Fibroblast of villous mesenchyme (primary cell): ENCODE measurements at regions not wholly inside any gene's neighbourhood (a gene's known extent, or its start where the extent isn't known, plus 50 kb on each side); places are given as distances from the start of the nearest gene placed in this dataset.

Experiments used
- DNase-seq: peaks from one replicate; pipeline ENCODE4 v3.0.0-alpha.2; 2010; ENCODE audit warnings: low read depth
- H3K4me3 ChIP-seq: 2 replicates; pipeline ENCODE4 v1.5.1; 2011; ENCODE audit warnings: low read depth, mild to moderate bottlenecking, low read length
- TF ChIP-seq, protein P1 (sequence below): IDR thresholded peaks from 2 replicates; pipeline ENCODE4 v1.5.1; 2012; ENCODE audit warnings: low read depth, mild to moderate bottlenecking, low read length; ENCODE audit not compliant: insufficient read depth

DNA sequence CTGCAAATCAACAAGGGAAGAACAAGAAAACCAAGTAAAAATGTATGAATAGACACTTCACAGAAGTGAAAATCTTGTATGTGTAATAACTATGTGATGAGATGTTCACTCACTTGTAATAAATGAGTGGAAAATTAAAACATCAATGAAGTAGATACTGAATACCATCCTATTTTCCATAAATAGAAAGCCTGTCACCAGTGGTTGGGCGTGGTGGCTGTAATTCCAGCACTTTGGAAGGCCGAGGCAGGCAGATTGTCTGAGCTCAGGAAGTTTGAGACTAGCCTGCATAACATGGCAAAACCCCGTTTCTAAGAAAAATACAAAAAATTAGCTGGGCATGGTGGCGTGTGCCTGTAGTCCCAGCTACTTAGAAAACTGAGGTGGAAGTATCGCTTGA lies 53.5 kb upstream of the SOD3 start:
- H3K4me3 ChIP-seq = no peak overlapping the region
- DNase-seq = no peak
- TF ChIP-seq, protein P1, sequence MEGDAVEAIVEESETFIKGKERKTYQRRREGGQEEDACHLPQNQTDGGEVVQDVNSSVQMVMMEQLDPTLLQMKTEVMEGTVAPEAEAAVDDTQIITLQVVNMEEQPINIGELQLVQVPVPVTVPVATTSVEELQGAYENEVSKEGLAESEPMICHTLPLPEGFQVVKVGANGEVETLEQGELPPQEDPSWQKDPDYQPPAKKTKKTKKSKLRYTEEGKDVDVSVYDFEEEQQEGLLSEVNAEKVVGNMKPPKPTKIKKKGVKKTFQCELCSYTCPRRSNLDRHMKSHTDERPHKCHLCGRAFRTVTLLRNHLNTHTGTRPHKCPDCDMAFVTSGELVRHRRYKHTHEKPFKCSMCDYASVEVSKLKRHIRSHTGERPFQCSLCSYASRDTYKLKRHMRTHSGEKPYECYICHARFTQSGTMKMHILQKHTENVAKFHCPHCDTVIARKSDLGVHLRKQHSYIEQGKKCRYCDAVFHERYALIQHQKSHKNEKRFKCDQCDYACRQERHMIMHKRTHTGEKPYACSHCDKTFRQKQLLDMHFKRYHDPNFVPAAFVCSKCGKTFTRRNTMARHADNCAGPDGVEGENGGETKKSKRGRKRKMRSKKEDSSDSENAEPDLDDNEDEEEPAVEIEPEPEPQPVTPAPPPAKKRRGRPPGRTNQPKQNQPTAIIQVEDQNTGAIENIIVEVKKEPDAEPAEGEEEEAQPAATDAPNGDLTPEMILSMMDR = no peak

GRCh38 chr4:24742335-24742734 lies 53.0 kb upstream of the SOD3 start:
- no peak overlapping the region for H3K4me3 ChIP-seq
- no peak for DNase-seq
- TF ChIP-seq, protein P1 = no peak

DNA sequence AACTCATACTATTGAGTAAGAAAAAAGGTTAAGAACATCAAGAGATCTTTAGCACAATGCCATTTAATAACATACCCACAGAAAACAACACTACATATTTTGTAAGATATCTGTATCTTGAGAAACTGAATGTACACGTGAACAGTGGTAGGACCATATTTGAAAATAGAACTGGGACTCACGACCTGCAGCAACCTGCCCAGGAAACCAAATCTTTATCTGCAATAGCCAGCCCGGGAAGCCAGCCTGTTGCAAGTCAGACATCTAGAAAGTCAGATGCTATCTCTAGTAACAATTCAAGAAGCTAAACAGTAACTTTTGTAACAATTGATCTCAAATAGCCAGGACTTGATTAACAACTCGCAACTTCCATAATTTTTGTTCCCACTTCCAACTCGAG lies 52.6 kb upstream of the SOD3 start:
- no peak for DNase-seq
- no peak overlapping the region for H3K4me3 ChIP-seq
- TF ChIP-seq, protein P1 = no peak

GRCh38 chr4:24743206-24743605 lies 52.2 kb upstream of the SOD3 start:
- no peak for DNase-seq
- H3K4me3 ChIP-seq = no peak overlapping the region
- TF ChIP-seq, protein P1 = no peak

GRCh38 chr4:24743927-24744326 lies 51.4 kb upstream of the SOD3 start:
- DNase-seq = peak; percentile 75
- TF ChIP-seq, protein P1 = no peak
- H3K4me3 ChIP-seq = no peak overlapping the region

DNA sequence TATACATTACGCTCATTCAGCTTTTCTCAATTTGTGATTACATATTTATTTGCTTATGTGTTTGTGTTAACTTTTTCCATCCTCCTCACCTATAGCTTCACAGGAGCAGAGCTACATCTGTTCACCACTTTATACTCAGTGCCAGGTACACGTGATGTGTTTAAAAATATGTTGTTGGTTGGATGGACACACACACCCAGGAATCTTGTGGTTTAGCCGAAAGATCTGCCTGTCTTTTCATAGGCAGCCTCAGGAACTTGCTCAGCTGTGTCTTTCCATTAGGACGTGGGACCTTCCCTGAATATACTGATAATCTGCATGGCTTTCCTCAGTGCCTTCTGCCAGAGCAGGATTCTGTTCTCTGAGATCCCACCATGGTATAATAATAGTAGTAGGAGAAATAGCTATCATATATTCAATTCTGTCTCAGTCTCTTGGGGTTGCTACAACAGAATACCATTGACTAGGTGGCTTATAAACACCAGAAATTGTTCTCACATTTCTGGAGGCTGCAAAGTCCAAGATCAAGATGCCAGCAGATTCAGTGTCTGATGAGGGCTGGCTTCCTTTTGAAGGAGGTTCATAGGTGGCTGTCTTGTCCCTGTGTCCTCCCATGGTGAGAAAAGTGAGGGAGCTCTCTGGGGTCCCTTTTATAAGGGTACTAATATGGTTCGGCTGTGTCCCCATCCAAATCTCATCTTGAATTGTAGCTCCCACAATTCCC lies 50.0 kb upstream of the SOD3 start:
- no peak overlapping the region for H3K4me3 ChIP-seq
- TF ChIP-seq, protein P1 = no peak
- no peak for DNase-seq
